SK-N-MC (cell line): ENCODE measurements at regions not wholly inside any gene's neighbourhood (a gene's known extent, or its start where the extent isn't known, plus 50 kb on each side); places are given as distances from the start of the nearest gene placed in this dataset.

Source experiments
- EZH2 ChIP-seq: fragments of 200-600 bp; sonication (generic); IDR thresholded peaks from one replicate; pipeline ENCODE4 v1.6.1; 2017; ENCODE audit warnings: antibody characterized with exemption
- POLR2AphosphoS5 ChIP-seq: IDR thresholded peaks from 2 replicates; pipeline ENCODE4 v1.6.1; 2012; ENCODE audit warnings: mild to moderate bottlenecking, low read depth, low read length, borderline replicate concordance

DNA sequence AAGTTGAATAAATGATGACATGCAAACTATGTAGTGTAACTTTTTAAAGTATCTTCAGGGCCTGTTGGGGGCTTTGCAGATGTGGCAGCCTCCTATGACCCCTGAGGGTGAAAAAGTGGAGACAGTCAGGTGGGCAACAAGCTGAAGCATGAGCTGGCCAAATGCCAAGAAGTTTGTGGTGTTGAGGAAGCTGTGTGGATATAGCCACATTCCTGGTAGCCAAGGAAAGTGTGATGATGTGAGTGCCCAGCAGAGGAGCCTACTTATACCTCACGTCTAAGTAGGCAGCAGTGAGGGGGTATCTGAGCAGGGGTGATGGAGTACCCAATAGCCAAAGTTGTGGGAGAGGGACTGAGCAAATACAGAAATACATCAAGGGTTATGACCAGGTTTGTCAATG lies 621.2 kb upstream of the CDH6 start:
- no peak for TF ChIP-seq EZH2
- no peak for TF ChIP-seq POLR2AphosphoS5
